NCI-H1417 (cell line): ENCODE measurements at regions not wholly inside any gene's neighbourhood (a gene's known extent, or its start where the extent isn't known, plus 50 kb on each side); places are given as distances from the start of the nearest gene placed in this dataset.
A peak's percentile ranks its signal among the peaks of the same experiment; 100 is the strongest.

ENCODE experiments used
- DNase-seq, 3 experiments: peaks; one replicate each; lab custom pipeline; 2025; lab: John Stamatoyannopoulos, UW

DNA sequence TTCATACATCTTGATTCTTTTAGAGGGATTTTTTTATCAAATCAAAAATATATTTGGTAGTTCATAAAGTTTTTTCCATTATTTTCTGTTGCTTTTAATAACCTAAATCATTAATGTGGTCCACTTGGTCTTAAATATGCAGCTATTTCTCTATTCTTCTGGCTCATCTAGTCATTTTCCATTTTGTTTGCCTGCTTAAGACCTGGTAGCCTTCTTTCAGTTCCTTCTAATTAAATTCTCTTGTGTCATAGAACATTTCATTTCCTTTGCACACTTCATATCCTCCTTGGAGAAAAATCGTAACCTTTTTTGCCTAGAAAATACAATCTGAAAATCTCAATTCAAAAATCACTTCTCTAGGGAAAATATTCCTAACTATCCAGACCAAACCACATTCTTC, 387.0 kb downstream of the LRFN5 start:
- no peak for DNase-seq

DNA sequence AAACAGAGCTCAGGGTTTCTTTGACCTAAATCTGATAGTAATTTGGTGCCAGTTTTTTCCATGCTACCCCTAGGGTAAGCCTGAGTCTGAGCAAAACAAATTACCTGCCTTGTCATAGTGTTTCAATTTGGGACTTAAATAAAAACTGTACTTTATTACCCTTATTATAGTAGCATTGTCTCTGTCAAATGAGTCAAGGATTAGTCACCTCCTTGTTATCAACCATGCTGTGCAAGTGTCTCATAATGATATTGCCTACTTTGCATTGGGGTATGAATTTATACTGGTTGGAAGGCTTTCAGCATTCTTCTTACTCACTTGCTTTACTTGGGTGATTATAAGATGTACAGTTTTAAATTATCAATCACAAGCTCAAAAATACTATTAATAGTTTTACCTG, 380.0 kb downstream of the LRFN5 start:
- peak in 1 of 3 experiments; percentile 45 for DNase-seq

DNA sequence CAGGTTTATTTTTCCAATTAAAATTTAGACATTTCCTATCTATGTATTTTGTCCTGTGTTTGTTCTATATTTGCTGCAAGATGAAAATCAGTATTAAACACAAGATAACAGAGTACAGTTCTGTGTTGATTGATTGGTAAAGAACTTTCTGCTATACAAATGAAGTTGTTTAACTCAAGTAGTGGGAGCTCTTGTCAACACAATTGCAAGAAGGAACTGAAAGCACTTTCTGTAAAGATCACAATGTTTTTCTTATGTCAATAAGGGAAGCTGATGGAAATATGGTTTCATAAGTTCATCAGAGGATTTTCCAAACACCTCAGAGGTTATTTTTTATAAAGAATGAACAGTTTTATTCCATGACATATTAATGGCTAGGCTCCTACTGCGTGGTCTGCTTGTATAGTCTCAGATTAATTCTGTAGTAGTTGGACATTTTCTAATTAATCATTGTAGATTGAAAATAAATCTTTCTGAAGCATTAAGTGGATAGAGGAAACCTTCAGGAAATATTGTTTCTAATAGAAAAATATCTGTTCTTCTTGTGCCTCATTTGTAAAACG, 379.5 kb downstream of the LRFN5 start:
- DNase-seq, result peak in 1 of 3 experiments; percentile 45

- DNase-seq, result no peak
Measured at GRCh38 chr14:41973178-41973577, 366.5 kb downstream of the LRFN5 start.

- DNase-seq, result no peak
Measured at GRCh38 chr14:41972531-41972930, 365.9 kb downstream of the LRFN5 start.

GRCh38 chr14:41960281-41960680, 353.6 kb downstream of the LRFN5 start:
- DNase-seq, result no peak

GRCh38 chr14:41957459-41957858, 350.8 kb downstream of the LRFN5 start:
- no peak for DNase-seq
